Activated naive CD4-positive, alpha-beta T cell treated with anti-CD3 and anti-CD28 coated beads, Interleukin-2, amount 50 U/mL, for 72 hours (primary cell): ENCODE measurements at regions not wholly inside any gene's neighbourhood (a gene's known extent, or its start where the extent isn't known, plus 50 kb on each side); places are given as distances from the start of the nearest gene placed in this dataset.

Experiments
- ATAC-seq, 2 donors: fragments of 150-1000 bp; cut with Tn5 transposase; 2 replicates each; pipeline ENCODE4 v1.10.0; 2021; ENCODE audit warnings: mild to moderate bottlenecking in 2 of 2, moderate library complexity in 2 of 2
- DNase-seq, 2 donors: peaks; one replicate each; pipeline ENCODE4 v3.0.0; 2021 to 2022; ENCODE audit warnings: low spot score in 2 of 2
- H3K27ac Mint-ChIP-seq, 2 donors: one replicate each; pipeline ENCODE4 v1.8.0; 2022; ENCODE audit warnings: mild to moderate bottlenecking in 2 of 2, mixed read lengths in 2 of 2
- H3K36me3 Mint-ChIP-seq, 2 donors: one replicate each; pipeline ENCODE4 v1.8.0; 2022; ENCODE audit warnings: mixed read lengths in 2 of 2
- H3K9me3 Mint-ChIP-seq, 2 donors: one replicate each; pipeline ENCODE4 v1.8.0; 2022; ENCODE audit warnings: mixed read lengths in 2 of 2

GRCh38 chr13:74434782-74435181 lies 300.6 kb upstream of the KLF12 start:
- DNase-seq (no peak), ATAC-seq (no peak)
- Mint-ChIP-seq H3K9me3 (no peaks in the 10 kb centered on the region), H3K36me3 (no peaks in the 10 kb centered on the region), H3K27ac (no peak overlapping the region)

DNA sequence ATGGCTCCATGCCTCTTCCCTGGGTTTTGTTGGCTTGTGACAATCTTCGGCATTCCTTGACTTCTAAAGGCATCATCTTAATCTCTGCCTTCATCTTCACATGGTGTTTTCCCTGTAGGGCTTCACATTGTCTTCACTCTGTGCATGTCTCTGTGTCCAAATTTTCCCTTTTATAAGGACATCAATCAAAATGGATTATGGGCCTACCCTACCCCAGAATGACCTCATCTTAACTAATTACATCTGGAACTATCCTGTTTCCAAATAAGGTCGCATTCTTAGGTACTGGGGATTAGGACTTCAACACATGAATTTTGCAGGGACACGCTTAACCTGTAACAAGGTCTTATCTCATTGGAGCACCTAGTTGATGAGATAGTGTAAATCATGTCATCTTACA lies 290.3 kb upstream of the KLF12 start:
- no peak overlapping the region for H3K27ac Mint-ChIP-seq
- no peak for ATAC-seq
- no peaks in the 10 kb centered on the region for H3K36me3 Mint-ChIP-seq
- H3K9me3 Mint-ChIP-seq: no peaks in the 10 kb centered on the region
- DNase-seq: no peak

GRCh38 chr13:74423434-74423833 lies 289.2 kb upstream of the KLF12 start:
- Mint-ChIP-seq H3K9me3 (no peaks in the 10 kb centered on the region), H3K27ac (no peak overlapping the region), H3K36me3 (no peaks in the 10 kb centered on the region)
- no peak for DNase-seq
- no peak for ATAC-seq

- peaks cover 4 to 10% of the 10 kb centered on the region in 2 donors for H3K9me3 Mint-ChIP-seq
Measured at GRCh38 chr13:74414458-74414857, 280.3 kb upstream of the KLF12 start.

GRCh38 chr13:74413482-74413881 lies 279.3 kb upstream of the KLF12 start:
- no peak for ATAC-seq

More at GRCh38 chr13:74414458-74414857, 280.3 kb upstream of the KLF12 start:
- Mint-ChIP-seq H3K36me3 (peaks cover 7 to 11% of the 10 kb centered on the region in 2 donors), H3K27ac (no peak overlapping the region)
- ATAC-seq: no peak
- DNase-seq: no peak

GRCh38 chr13:74409551-74409950 lies 275.3 kb upstream of the KLF12 start:
- ATAC-seq: no peak
- H3K36me3 Mint-ChIP-seq: peaks cover 12 to 21% of the 10 kb centered on the region in 2 donors
- DNase-seq: no peak
- no peak overlapping the region for H3K27ac Mint-ChIP-seq
- peaks cover 4 to 17% of the 10 kb centered on the region in 2 donors for H3K9me3 Mint-ChIP-seq

More at GRCh38 chr13:74413482-74413881, 279.3 kb upstream of the KLF12 start:
- Mint-ChIP-seq H3K36me3 (peaks cover 7 to 17% of the 10 kb centered on the region in 2 donors), H3K9me3 (peaks cover 4 to 14% of the 10 kb centered on the region in 2 donors), H3K27ac (no peak overlapping the region)
- no peak for DNase-seq

GRCh38 chr13:74406420-74406819 lies 272.2 kb upstream of the KLF12 start:
- peaks cover 12 to 16% of the 10 kb centered on the region in 2 donors for H3K36me3 Mint-ChIP-seq
- no peak for ATAC-seq
- peaks cover 2 to 13% of the 10 kb centered on the region in 2 donors for H3K9me3 Mint-ChIP-seq
- no peak for DNase-seq
- H3K27ac Mint-ChIP-seq: no peak overlapping the region

- Mint-ChIP-seq H3K27ac (no peak overlapping the region), H3K9me3 (peaks cover 0 to 7% of the 10 kb centered on the region in 2 donors), H3K36me3 (peaks cover 0 to 11% of the 10 kb centered on the region in 2 donors)
- DNase-seq (no peak), ATAC-seq (no peak)
Measured at GRCh38 chr13:74398599-74398998, 264.4 kb upstream of the KLF12 start.

- no peak overlapping the region for H3K27ac Mint-ChIP-seq
- DNase-seq (no peak), ATAC-seq (no peak)
- H3K36me3 Mint-ChIP-seq: peaks cover 16 to 36% of the 10 kb centered on the region in 2 donors
- peaks cover 18 to 26% of the 10 kb centered on the region in 2 donors for H3K9me3 Mint-ChIP-seq
Measured at GRCh38 chr13:74389056-74389455, 254.9 kb upstream of the KLF12 start.

DNA sequence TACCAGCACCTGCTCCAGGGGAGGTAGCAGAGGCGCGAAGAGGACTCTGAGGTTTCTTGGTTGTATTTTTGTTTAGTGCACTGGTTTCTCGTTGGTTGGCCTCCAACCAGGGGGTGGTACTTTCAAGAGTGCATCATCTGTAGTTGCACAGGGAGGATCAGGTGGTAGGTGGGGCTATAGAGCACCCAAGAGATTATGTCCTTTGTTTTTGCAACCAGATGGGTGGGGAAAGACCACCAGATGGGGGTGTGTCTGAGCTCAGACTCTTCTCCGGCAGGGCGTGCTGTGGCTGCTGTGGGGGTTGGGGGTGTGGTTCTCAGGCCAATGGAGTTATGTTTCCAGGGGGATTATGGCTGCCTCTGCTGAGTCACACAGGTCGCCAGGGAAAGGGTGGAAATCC lies 254.4 kb upstream of the KLF12 start:
- no peak overlapping the region for H3K27ac Mint-ChIP-seq
- peaks cover 16 to 40% of the 10 kb centered on the region in 2 donors for H3K36me3 Mint-ChIP-seq
- DNase-seq: no peak
- peaks cover 21 to 28% of the 10 kb centered on the region in 2 donors for H3K9me3 Mint-ChIP-seq
- no peak for ATAC-seq

GRCh38 chr13:74372511-74372910 lies 238.3 kb upstream of the KLF12 start:
- Mint-ChIP-seq H3K36me3 (peaks cover 0 to 2% of the 10 kb centered on the region in 2 donors), H3K9me3 (peaks cover 0 to 2% of the 10 kb centered on the region in 2 donors), H3K27ac (no peak overlapping the region)
- ATAC-seq (no peak), DNase-seq (no peak)

DNA sequence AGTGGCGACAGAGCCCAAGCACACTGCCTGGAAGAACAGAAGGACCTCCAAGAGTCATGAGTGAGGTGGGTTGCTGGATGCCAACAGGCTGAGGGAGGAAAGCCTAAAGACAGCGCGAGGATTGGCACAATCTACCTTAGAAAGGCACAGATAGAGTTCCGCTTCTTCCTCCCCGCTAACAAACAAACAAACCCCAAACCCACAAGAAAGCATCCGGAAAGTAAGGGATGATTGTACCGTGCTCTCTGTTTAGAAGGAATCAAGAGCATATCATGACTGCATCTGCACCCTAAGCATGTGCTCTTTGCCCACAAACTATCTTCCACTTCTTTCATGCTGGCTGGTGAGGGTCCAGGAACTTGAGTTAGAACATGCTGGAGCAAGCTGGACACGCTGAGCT lies 233.0 kb upstream of the KLF12 start:
- H3K27ac Mint-ChIP-seq: no peak overlapping the region
- peaks cover 0 to 14% of the 10 kb centered on the region in 2 donors for H3K36me3 Mint-ChIP-seq
- no peak for DNase-seq
- ATAC-seq: peak in 1 of 2 donors; percentile 28
- H3K9me3 Mint-ChIP-seq: peaks cover 8 to 16% of the 10 kb centered on the region in 2 donors

GRCh38 chr13:74361274-74361673 lies 227.1 kb upstream of the KLF12 start:
- Mint-ChIP-seq H3K27ac (no peak overlapping the region), H3K9me3 (peaks cover 5 to 14% of the 10 kb centered on the region in 2 donors), H3K36me3 (peaks cover 0 to 8% of the 10 kb centered on the region in 2 donors)
- DNase-seq (no peak), ATAC-seq (no peak)

DNA sequence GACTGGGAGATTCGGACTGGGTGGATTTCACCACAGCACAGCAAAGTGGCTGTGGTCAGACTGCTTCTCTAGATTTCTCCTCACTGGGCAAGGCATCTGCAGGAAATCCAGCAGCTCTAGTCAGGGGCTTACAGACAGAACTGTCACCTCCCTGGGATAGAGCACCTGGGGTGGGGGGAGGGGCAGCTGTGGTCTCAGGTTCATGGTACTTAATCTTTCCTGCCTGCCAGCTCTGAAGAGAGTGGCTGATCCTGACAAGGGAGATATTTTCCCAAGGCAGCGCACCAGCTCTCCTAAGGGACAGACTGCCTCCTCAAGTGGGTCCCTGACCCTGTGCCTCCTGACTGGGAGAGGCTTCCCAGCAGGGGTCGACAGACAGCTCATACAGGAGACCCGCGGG lies 212.8 kb upstream of the KLF12 start:
- ATAC-seq (no peak), DNase-seq (no peak)

GRCh38 chr13:74338341-74338740 lies 204.1 kb upstream of the KLF12 start:
- peaks cover 10 to 12% of the 10 kb centered on the region in 2 donors for H3K9me3 Mint-ChIP-seq
- no peak overlapping the region for H3K27ac Mint-ChIP-seq
- H3K36me3 Mint-ChIP-seq: peaks cover 11 to 19% of the 10 kb centered on the region in 2 donors
- ATAC-seq: no peak
- no peak for DNase-seq

More for the DNA sequence above, 212.8 kb upstream of the KLF12 start:
- no peak overlapping the region for H3K27ac Mint-ChIP-seq
- H3K9me3 Mint-ChIP-seq: peaks cover 29 to 32% of the 10 kb centered on the region in 2 donors
- peaks cover 15 to 51% of the 10 kb centered on the region in 2 donors for H3K36me3 Mint-ChIP-seq

DNA sequence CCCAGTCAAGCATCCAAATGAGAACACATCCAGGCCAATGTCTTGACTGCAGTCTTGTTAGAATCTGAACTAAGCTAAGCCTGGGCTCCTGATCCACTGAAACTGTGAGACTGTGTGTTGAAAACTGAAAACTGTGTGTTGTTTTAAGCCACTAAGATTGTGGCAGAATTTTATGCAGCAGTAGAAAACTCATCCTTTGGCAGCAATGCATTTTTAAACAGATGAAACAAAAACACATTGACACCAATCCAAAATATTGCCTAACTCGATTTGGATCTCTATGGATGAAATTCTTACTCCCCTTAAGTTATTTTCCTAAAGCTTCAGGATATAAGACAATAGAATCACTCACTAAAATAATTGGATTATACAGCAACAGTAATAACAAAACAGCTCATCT lies 202.3 kb upstream of the KLF12 start:
- Mint-ChIP-seq H3K9me3 (no peaks in the 10 kb centered on the region), H3K36me3 (peaks cover 0 to 5% of the 10 kb centered on the region in 2 donors), H3K27ac (no peak overlapping the region)
- DNase-seq (no peak), ATAC-seq (no peak)

GRCh38 chr13:74335370-74335769 lies 201.2 kb upstream of the KLF12 start:
- DNase-seq (no peak), ATAC-seq (no peak)
- Mint-ChIP-seq H3K9me3 (no peaks in the 10 kb centered on the region), H3K36me3 (no peaks in the 10 kb centered on the region), H3K27ac (no peak overlapping the region)

DNA sequence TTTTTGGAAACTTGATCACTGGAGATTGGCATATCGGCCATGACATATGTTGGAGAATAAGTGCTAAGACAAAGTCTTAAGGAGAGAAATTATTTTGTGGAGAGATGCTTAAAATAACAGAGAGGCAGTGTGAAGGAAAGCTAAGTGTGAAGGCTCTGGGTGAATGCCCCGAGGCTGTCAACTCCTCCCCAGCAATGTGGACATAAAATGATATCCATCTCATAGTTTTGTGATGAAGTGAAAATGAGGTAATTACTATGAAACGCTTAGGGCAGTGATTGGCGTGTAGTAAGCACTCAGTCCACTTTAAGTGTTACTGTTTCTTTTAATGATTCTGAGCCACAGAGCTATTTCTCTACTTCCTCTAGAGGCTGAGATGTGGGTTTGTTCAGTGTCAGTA lies 195.8 kb upstream of the KLF12 start:
- no peak for ATAC-seq
- H3K9me3 Mint-ChIP-seq: peaks cover 0 to 4% of the 10 kb centered on the region in 2 donors
- no peak for DNase-seq
- no peaks in the 10 kb centered on the region for H3K36me3 Mint-ChIP-seq
- no peak overlapping the region for H3K27ac Mint-ChIP-seq
